ENCODE measurements at regions not wholly inside any gene's neighbourhood (a gene's known extent, or its start where the extent isn't known, plus 50 kb on each side); places are given as distances from the start of the nearest gene placed in this dataset.

DNA sequence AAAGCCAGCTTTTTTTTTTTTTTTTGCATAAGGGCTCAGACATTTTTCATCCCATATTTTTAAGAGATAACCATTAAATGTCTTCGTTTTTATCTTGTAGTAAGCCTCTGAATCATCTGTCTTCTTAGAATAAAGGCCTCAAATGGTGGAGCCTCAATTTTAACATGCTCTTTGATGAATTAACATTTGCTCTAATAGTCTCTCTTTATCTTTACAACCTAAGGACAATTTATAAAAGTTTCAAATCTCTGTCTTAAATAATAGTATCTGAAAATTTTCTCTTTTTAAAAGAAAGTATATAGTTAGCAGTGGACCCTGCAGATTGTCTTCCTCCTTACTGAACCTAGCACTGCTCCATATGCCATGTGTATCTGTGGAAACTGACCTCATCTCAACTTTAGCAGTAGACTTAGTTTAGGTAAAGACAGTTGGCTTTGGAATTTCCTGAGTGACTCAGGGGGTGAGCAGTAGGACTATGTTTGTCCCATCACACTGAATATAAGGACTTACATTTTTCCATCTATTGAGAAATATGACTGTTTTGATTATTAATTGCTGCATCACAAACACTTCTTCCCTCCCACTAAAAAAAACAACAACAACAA, 1658.0 kb downstream of the STIM2 start:
- H3K4me1 ChIP-seq (ENCODE audit: control insufficient read depth, insufficient read depth, low read length): no peaks in the 10 kb centered on the region
- POLR2A ChIA-PET: no interaction called here
- in situ Hi-C loops (cut with HindIII; ENCODE audit: low pct_unique_long_range_greater_than_20kb, low sequenced_read_pairs): no loop called here
- no peak for DNase-seq (ENCODE audit: low read depth, low spot score)
- CTCF ChIA-PET: no interaction called here
- no peaks in the 10 kb centered on the region for H3K36me3 ChIP-seq (ENCODE audit: control insufficient read depth, insufficient read depth, low read length)
- intact Hi-C loops (cut with micrococcal nuclease; ENCODE audit: unreplicated experiment): no loop called here
- no peak overlapping the region for H3K4me3 ChIP-seq (ENCODE audit: low read depth in 2 of 2, low read length in 2 of 2)
- H3K27me3 ChIP-seq (ENCODE audit: control insufficient read depth, insufficient read depth, low read length): no peaks in the 10 kb centered on the region
- TF ChIP-seq TCF7L2 (IDR thresholded peaks at IDR 0.05; ENCODE audit: low read depth, low read length): no peak
- TF ChIP-seq SIN3A (IDR thresholded peaks at IDR 0.05; ENCODE audit: borderline replicate concordance, insufficient read depth, low read depth, low read length): no peak
- no peak for TF ChIP-seq POLR2AphosphoS5 (IDR thresholded peaks at IDR 0.05; ENCODE audit: low read depth, low read length)
- TF ChIP-seq, protein P1, sequence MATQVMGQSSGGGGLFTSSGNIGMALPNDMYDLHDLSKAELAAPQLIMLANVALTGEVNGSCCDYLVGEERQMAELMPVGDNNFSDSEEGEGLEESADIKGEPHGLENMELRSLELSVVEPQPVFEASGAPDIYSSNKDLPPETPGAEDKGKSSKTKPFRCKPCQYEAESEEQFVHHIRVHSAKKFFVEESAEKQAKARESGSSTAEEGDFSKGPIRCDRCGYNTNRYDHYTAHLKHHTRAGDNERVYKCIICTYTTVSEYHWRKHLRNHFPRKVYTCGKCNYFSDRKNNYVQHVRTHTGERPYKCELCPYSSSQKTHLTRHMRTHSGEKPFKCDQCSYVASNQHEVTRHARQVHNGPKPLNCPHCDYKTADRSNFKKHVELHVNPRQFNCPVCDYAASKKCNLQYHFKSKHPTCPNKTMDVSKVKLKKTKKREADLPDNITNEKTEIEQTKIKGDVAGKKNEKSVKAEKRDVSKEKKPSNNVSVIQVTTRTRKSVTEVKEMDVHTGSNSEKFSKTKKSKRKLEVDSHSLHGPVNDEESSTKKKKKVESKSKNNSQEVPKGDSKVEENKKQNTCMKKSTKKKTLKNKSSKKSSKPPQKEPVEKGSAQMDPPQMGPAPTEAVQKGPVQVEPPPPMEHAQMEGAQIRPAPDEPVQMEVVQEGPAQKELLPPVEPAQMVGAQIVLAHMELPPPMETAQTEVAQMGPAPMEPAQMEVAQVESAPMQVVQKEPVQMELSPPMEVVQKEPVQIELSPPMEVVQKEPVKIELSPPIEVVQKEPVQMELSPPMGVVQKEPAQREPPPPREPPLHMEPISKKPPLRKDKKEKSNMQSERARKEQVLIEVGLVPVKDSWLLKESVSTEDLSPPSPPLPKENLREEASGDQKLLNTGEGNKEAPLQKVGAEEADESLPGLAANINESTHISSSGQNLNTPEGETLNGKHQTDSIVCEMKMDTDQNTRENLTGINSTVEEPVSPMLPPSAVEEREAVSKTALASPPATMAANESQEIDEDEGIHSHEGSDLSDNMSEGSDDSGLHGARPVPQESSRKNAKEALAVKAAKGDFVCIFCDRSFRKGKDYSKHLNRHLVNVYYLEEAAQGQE (IDR thresholded peaks at IDR 0.05; ENCODE audit: insufficient read depth in 1 of 2, low read depth in 2 of 2, low read length in 1 of 2): no peak
- no peak for TF ChIP-seq CTCF (IDR thresholded peaks at IDR 0.05)
- no peak for ATAC-seq
- H3K27ac ChIP-seq (ENCODE audit: low read length): no peak overlapping the region
- BruUV-seq (replicated peaks): no TSS peak
- no peaks in the 10 kb centered on the region for H3K9me3 ChIP-seq (ENCODE audit: control insufficient read depth, insufficient read depth, low read depth, low read length)

DNA sequence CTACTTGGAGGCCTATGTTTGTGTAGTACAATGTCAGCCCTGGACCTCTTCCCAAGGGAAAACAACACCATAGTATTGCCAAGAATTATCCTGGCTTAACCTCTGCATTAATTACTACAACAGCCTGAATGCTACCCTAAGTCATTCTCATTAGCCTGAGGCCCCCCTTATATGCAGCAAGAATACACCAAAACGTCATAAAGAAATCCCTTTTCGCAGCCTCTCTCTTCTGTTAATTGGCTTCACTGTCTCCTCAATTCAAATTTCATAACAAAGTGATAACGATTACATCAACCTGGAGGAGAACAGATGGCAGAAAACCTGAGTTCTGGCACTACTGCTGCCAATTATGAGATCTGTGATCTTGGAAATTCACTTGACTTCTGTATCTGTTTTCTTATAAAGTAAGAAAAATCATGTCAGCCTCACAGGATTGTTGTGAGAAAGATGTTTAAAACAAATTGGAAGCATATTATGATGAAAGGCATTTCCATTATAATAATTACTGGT, 1663.1 kb downstream of the STIM2 start:
- in situ Hi-C loops (cut with HindIII; ENCODE audit: low pct_unique_long_range_greater_than_20kb, low sequenced_read_pairs): no loop called here
- ATAC-seq: no peak
- TF ChIP-seq TCF7L2 (IDR thresholded peaks at IDR 0.05; ENCODE audit: low read depth, low read length) (no peak), CTCF (IDR thresholded peaks at IDR 0.05) (no peak), POLR2AphosphoS5 (IDR thresholded peaks at IDR 0.05; ENCODE audit: low read depth, low read length) (no peak), SIN3A (IDR thresholded peaks at IDR 0.05; ENCODE audit: borderline replicate concordance, insufficient read depth, low read depth, low read length) (no peak)
- POLR2A ChIA-PET: no interaction called here
- Histone ChIP-seq H3K9me3 (ENCODE audit: control insufficient read depth, insufficient read depth, low read depth, low read length) (no peaks in the 10 kb centered on the region), H3K36me3 (ENCODE audit: control insufficient read depth, insufficient read depth, low read length) (no peaks in the 10 kb centered on the region), H3K4me3 (ENCODE audit: low read depth in 2 of 2, low read length in 2 of 2) (no peak overlapping the region), H3K4me1 (ENCODE audit: control insufficient read depth, insufficient read depth, low read length) (no peaks in the 10 kb centered on the region), H3K27me3 (ENCODE audit: control insufficient read depth, insufficient read depth, low read length) (no peaks in the 10 kb centered on the region), H3K27ac (ENCODE audit: low read length) (no peak overlapping the region)
- no TSS peak for BruUV-seq (replicated peaks)
- intact Hi-C loops (cut with micrococcal nuclease; ENCODE audit: unreplicated experiment): no loop called here
- CTCF ChIA-PET: no interaction called here
- no peak for DNase-seq (ENCODE audit: low read depth, low spot score)

Measured in Panc1 (cell line).